Hepatocyte (in vitro differentiated cells): ENCODE measurements at regions not wholly inside any gene's neighbourhood (a gene's known extent, or its start where the extent isn't known, plus 50 kb on each side); places are given as distances from the start of the nearest gene placed in this dataset.

Experiments used
- CTCF ChIP-seq: fragments of 200-600 bp; sonication (generic); IDR thresholded peaks from 2 replicates; pipeline ENCODE4 v1.5.1; 2016; ENCODE audit warnings: antibody characterized with exemption, mild to moderate bottlenecking; ENCODE audit not compliant: poor library complexity
- EZH2 ChIP-seq: fragments of 200-600 bp; sonication (generic); IDR thresholded peaks from 2 replicates; pipeline ENCODE4 v1.6.1; 2016; ENCODE audit warnings: antibody characterized with exemption, mild to moderate bottlenecking, borderline replicate concordance

- TF ChIP-seq CTCF (no peak), EZH2 (no peak)
Observed at GRCh38 chr3:73883497-73883896, 258.8 kb upstream of the PDZRN3 start.
